ENCODE measurements at regions not wholly inside any gene's neighbourhood (a gene's known extent, or its start where the extent isn't known, plus 50 kb on each side); places are given as distances from the start of the nearest gene placed in this dataset.

- no peak for DNase-seq (ENCODE audit: low spot score)
These were observed 371.6 kb upstream of the MKI67 start for GRCh38 chr10:128497660-128498377.

GRCh38 chr10:128498378-128498730, 372.1 kb upstream of the MKI67 start:
- DNase-seq (ENCODE audit: low spot score) = no peak

GRCh38 chr10:128498746-128499145, 372.5 kb upstream of the MKI67 start:
- DNase-seq (ENCODE audit: low spot score) = no peak

- no peak for DNase-seq (ENCODE audit: low spot score)
These were observed 373.3 kb upstream of the MKI67 start for GRCh38 chr10:128499486-128499885.

GRCh38 chr10:128499956-128500355, 373.7 kb upstream of the MKI67 start:
- DNase-seq (ENCODE audit: low spot score) = no peak

GRCh38 chr10:128500642-128501041, 374.4 kb upstream of the MKI67 start:
- DNase-seq (ENCODE audit: low spot score) = no peak

GRCh38 chr10:128505346-128505745, 379.1 kb upstream of the MKI67 start:
- DNase-seq (ENCODE audit: low spot score) = no peak

- DNase-seq (ENCODE audit: low spot score) = no peak
These were observed 380.2 kb upstream of the MKI67 start for GRCh38 chr10:128506423-128506822.

- DNase-seq (ENCODE audit: low spot score) = no peak
These were observed 380.8 kb upstream of the MKI67 start for GRCh38 chr10:128507066-128507465.

GRCh38 chr10:128511284-128511683, 385.1 kb upstream of the MKI67 start:
- DNase-seq (ENCODE audit: low spot score) = no peak

- no peak for DNase-seq (ENCODE audit: low spot score)
These were observed 386.5 kb upstream of the MKI67 start for GRCh38 chr10:128512767-128513166.

- DNase-seq (ENCODE audit: low spot score) = no peak
These were observed 388.3 kb upstream of the MKI67 start for GRCh38 chr10:128514536-128514935.

- DNase-seq (ENCODE audit: low spot score) = no peak
These were observed 390.0 kb upstream of the MKI67 start for GRCh38 chr10:128516180-128516579.

GRCh38 chr10:128517167-128517566, 390.9 kb upstream of the MKI67 start:
- no peak for DNase-seq (ENCODE audit: low spot score)

- no peak for DNase-seq (ENCODE audit: low spot score)
These were observed 391.8 kb upstream of the MKI67 start for GRCh38 chr10:128518000-128518399.

- DNase-seq (ENCODE audit: low spot score) = no peak
These were observed 393.4 kb upstream of the MKI67 start for GRCh38 chr10:128519581-128519980.

GRCh38 chr10:128520211-128520815, 394.1 kb upstream of the MKI67 start:
- DNase-seq (ENCODE audit: low spot score) = no peak

- DNase-seq (ENCODE audit: low spot score) = no peak
These were observed 396.5 kb upstream of the MKI67 start for GRCh38 chr10:128522551-128523308.

- no peak for DNase-seq (ENCODE audit: low spot score)
These were observed 399.2 kb upstream of the MKI67 start for GRCh38 chr10:128525444-128525843.

- no peak for DNase-seq (ENCODE audit: low spot score)
These were observed 399.7 kb upstream of the MKI67 start for GRCh38 chr10:128525936-128526335.

- DNase-seq (ENCODE audit: low spot score) = peak; percentile 30
These were observed 400.7 kb upstream of the MKI67 start for GRCh38 chr10:128526791-128527375.

GRCh38 chr10:128527711-128528110, 401.5 kb upstream of the MKI67 start:
- no peak for DNase-seq (ENCODE audit: low spot score)

GRCh38 chr10:128528167-128528566, 401.9 kb upstream of the MKI67 start:
- no peak for DNase-seq (ENCODE audit: low spot score)
